Mucosa of descending colon (tissue), 3 donors: ENCODE measurements at regions not wholly inside any gene's neighbourhood (a gene's known extent, or its start where the extent isn't known, plus 50 kb on each side); places are given as distances from the start of the nearest gene placed in this dataset.

ENCODE experiments used
- ATAC-seq: fragments of 200-7000 bp; cut with Tn5 transposase; one replicate; pipeline ENCODE4 v1.9.1; 2020; ENCODE audit warnings: mild to moderate bottlenecking, moderate library complexity
- DNase-seq, 3 donors: peaks; one replicate each; pipeline ENCODE4 v3.0.0-alpha.2; 2020
- H3K36me3 ChIP-seq: fragments of 200-600 bp; one replicate; pipeline ENCODE4 v1.8.0; 2021; ENCODE audit warnings: low read depth, mild to moderate bottlenecking
- H3K4me1 ChIP-seq: fragments of 200-600 bp; one replicate; pipeline ENCODE4 v1.8.0; 2021; ENCODE audit warnings: low read depth, mild to moderate bottlenecking
- H3K4me3 ChIP-seq: fragments of 200-600 bp; one replicate; pipeline ENCODE4 v1.8.0; 2021; ENCODE audit warnings: mild to moderate bottlenecking
- H3K9me3 ChIP-seq: fragments of 200-600 bp; one replicate; pipeline ENCODE4 v1.8.0; 2021; ENCODE audit warnings: mild to moderate bottlenecking
- intact Hi-C, 2 donors: fragments of 100-400 bp; cut with DNase I in 1 of 2; cut with micrococcal nuclease in 1 of 2; formaldehyde crosslinking; loops; one replicate each; pipeline versions ENCODE4 v1.11.0 to v1.11.1; 2022; cut with DNase I, micrococcal nuclease
- TF ChIP-seq, protein P1 (sequence below): fragments of 200-600 bp; IDR thresholded peaks from one replicate; pipeline ENCODE4 v1.8.0; 2022; ENCODE audit warnings: antibody characterized with exemption, mild to moderate bottlenecking
- donor health status: DM: no; HTN: no; CAD: no; lungs with moderate emphysema.
- donor health status: DM: no; HTN: no; CAD: no.
- donor health status: DM: no; HTN: yes; CAD: no.

DNA sequence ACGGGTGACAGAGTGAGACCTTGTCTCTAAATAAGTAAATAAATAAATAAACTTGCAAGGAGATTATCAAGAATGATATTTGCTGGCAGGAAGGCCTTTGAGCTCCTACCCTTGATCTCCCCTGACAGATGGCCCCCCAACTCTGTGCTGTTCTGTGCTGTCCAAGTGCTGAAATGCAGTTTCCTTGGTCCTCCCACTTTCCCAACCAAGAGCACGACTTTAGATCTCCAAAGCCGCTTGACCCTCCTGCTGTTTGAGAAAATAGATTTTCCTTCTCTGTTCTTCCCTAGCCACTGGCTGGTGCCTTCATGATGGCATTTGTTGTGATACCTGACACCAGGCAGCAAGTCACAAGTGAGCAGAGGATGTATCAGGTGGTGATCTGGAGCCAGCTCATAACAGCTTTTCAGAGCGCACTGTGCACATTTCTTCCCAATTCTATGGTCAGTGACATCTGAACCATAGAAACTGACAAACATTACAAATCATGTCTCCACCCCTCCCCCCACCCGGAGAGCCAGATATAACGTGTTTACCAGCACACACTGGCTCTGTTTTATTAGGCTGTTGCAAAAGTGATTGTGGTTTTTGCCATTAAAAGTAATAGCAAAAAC is 80.0 kb upstream of the PUM3 start:
- TF ChIP-seq, protein P1, sequence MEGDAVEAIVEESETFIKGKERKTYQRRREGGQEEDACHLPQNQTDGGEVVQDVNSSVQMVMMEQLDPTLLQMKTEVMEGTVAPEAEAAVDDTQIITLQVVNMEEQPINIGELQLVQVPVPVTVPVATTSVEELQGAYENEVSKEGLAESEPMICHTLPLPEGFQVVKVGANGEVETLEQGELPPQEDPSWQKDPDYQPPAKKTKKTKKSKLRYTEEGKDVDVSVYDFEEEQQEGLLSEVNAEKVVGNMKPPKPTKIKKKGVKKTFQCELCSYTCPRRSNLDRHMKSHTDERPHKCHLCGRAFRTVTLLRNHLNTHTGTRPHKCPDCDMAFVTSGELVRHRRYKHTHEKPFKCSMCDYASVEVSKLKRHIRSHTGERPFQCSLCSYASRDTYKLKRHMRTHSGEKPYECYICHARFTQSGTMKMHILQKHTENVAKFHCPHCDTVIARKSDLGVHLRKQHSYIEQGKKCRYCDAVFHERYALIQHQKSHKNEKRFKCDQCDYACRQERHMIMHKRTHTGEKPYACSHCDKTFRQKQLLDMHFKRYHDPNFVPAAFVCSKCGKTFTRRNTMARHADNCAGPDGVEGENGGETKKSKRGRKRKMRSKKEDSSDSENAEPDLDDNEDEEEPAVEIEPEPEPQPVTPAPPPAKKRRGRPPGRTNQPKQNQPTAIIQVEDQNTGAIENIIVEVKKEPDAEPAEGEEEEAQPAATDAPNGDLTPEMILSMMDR: no peak
- Histone ChIP-seq H3K36me3 (no peaks in the 10 kb centered on the region), H3K9me3 (no peaks in the 10 kb centered on the region), H3K4me3 (no peak overlapping the region), H3K4me1 (no peaks in the 10 kb centered on the region)
- intact Hi-C loops: no loop called here
- ATAC-seq (no peak), DNase-seq (no peak)

DNA sequence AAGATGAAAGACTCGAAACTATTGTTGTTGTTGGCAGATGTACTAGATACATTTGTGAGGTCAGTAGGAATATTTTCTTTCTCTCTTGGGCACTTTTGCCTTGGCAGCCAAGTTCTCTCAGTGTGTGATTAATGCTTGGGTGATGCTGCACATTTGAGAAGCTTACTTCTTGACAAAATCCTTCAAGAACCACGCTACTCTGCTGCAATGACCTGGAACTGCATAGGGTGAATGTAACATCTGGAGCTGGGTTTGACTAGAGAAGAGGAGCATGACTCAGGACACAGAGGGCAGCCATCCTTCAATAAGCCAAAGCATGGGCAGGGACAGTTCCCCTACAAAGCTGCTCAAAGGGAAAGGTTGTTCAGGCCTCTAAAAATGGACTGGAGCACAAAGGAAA is 75.5 kb upstream of the PUM3 start:
- ATAC-seq: no peak
- DNase-seq: no peak
- intact Hi-C loops: no loop called here
- TF ChIP-seq, protein P1: no peak
- Histone ChIP-seq H3K36me3 (no peaks in the 10 kb centered on the region), H3K4me3 (no peak overlapping the region), H3K9me3 (no peaks in the 10 kb centered on the region), H3K4me1 (no peaks in the 10 kb centered on the region)

DNA sequence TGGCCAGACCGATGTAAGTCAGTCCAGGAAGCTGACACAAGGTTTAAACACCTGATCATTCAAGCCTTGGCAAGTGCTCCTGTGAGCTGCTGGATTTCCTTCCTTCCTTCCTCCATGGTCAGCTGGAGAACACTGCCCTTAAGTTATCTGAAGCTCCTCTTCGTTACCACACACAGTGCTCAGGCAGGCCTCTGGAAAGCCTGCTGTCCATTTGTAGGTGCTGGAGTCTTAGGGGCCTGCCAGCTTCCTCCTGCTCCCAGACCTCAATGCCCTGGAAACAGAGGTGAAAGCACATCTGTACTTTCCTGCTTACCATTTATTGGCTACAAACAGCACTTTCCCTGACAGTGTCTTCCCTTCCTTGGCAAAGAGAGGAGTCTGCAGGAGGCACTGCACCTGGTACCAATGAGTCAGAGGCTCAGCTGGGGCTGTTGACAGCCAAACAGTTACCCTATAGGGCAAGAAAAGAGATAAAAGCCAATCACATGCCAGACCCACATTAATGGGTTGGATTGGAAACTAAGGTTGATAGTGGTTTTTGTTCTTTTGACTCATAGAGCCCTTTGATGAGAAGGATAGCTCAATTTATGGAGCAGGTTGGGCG is 72.6 kb upstream of the PUM3 start:
- DNase-seq: no peak
- intact Hi-C loops: no loop called here
- ATAC-seq: no peak

DNA sequence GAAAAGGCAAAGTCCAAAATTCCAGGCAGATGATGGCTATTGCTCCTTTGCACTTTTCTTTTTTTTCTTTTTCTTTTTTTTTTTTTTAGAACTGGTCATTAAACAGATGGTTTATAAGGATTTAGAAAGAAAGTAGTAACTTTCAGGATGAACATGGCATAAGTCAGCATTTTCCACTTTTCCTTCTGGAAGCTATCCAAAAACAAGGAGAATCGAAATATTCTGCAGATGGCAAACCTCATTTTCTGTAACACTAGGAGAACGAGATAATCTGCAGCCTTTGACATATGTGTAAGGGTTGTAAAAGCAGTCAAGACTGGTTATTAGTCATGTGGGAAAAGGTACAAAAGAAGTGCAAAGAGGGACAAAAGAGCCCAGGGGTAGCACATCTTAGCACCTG is 69.1 kb upstream of the PUM3 start:
- TF ChIP-seq, protein P1: no peak
- intact Hi-C loops: no loop called here
- no peak for ATAC-seq

More for the DNA sequence above, 72.6 kb upstream of the PUM3 start:
- H3K36me3 ChIP-seq: no peaks in the 10 kb centered on the region
- no peak overlapping the region for H3K4me3 ChIP-seq
- TF ChIP-seq, protein P1: no peak
- no peaks in the 10 kb centered on the region for H3K4me1 ChIP-seq
- no peaks in the 10 kb centered on the region for H3K9me3 ChIP-seq

DNA sequence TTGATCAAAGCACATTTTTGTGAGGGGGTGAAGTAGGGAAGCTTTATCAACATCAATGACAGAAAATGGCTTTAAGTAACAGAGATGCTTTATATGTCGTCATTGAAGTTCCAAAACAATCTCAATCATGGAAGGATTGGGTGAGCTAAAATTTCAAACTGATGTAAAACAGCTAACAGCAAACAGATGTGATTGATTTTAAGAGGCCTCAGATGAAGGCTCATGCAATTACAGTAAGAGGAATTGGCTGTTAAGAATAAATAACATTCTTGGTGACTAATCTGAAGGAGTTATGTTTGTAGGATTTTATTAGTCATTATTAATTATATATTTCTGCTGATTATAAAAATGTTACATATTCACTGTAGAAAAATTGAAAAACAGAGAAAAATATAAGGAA is 63.5 kb upstream of the PUM3 start:
- ATAC-seq (no peak), DNase-seq (no peak)
- Histone ChIP-seq H3K36me3 (no peaks in the 10 kb centered on the region), H3K9me3 (no peaks in the 10 kb centered on the region), H3K4me1 (no peaks in the 10 kb centered on the region), H3K4me3 (no peak overlapping the region)
- intact Hi-C loops: no loop called here
- TF ChIP-seq, protein P1: no peak

More for the DNA sequence above, 69.1 kb upstream of the PUM3 start:
- Histone ChIP-seq H3K36me3 (no peaks in the 10 kb centered on the region), H3K4me3 (no peak overlapping the region), H3K4me1 (no peaks in the 10 kb centered on the region), H3K9me3 (no peaks in the 10 kb centered on the region)
- DNase-seq: no peak
